ENCODE measurements at regions not wholly inside any gene's neighbourhood (a gene's known extent, or its start where the extent isn't known, plus 50 kb on each side); places are given as distances from the start of the nearest gene placed in this dataset.

DNA sequence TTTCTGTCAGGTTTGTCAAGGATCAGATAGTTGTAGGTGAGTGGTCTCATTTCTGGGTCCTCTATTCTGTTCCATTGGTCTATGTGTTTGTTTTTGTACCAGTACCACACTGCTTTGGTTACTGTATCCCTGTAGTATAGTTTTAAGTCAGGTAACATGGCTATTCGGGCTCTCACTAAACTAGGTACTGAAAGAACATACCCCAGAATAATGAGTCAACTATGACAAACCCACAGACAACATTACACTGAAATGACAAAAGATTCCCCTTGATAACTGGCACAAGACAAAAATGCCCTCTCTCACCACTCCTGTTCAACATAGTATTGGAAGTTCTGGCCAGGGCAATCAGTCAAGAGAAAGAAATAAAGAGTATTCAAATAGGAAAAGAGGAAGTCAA lies 535.3 kb upstream of the CYLC2 start:
- TF ChIP-seq, protein P1, sequence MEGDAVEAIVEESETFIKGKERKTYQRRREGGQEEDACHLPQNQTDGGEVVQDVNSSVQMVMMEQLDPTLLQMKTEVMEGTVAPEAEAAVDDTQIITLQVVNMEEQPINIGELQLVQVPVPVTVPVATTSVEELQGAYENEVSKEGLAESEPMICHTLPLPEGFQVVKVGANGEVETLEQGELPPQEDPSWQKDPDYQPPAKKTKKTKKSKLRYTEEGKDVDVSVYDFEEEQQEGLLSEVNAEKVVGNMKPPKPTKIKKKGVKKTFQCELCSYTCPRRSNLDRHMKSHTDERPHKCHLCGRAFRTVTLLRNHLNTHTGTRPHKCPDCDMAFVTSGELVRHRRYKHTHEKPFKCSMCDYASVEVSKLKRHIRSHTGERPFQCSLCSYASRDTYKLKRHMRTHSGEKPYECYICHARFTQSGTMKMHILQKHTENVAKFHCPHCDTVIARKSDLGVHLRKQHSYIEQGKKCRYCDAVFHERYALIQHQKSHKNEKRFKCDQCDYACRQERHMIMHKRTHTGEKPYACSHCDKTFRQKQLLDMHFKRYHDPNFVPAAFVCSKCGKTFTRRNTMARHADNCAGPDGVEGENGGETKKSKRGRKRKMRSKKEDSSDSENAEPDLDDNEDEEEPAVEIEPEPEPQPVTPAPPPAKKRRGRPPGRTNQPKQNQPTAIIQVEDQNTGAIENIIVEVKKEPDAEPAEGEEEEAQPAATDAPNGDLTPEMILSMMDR (IDR thresholded peaks at IDR 0.05; ENCODE audit: low read depth, low read length, missing input control), result no peak
- TF ChIP-seq, protein P2, sequence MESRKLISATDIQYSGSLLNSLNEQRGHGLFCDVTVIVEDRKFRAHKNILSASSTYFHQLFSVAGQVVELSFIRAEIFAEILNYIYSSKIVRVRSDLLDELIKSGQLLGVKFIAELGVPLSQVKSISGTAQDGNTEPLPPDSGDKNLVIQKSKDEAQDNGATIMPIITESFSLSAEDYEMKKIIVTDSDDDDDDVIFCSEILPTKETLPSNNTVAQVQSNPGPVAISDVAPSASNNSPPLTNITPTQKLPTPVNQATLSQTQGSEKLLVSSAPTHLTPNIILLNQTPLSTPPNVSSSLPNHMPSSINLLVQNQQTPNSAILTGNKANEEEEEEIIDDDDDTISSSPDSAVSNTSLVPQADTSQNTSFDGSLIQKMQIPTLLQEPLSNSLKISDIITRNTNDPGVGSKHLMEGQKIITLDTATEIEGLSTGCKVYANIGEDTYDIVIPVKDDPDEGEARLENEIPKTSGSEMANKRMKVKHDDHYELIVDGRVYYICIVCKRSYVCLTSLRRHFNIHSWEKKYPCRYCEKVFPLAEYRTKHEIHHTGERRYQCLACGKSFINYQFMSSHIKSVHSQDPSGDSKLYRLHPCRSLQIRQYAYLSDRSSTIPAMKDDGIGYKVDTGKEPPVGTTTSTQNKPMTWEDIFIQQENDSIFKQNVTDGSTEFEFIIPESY (IDR thresholded peaks at IDR 0.05), result no peak
- TF ChIP-seq, protein P3, sequence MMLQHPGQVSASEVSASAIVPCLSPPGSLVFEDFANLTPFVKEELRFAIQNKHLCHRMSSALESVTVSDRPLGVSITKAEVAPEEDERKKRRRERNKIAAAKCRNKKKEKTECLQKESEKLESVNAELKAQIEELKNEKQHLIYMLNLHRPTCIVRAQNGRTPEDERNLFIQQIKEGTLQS (IDR thresholded peaks at IDR 0.05), result no peak
- TF ChIP-seq HNF4A (conservative IDR thresholded peaks at IDR 0.05) (no peak), TAF1 (conservative IDR thresholded peaks at IDR 0.05) (no peak), GABPA (IDR thresholded peaks at IDR 0.05 in 1 of 2, conservative IDR thresholded peaks at IDR 0.05 in 1 of 2) (no peak), EGR1 (IDR thresholded peaks at IDR 0.05; ENCODE audit: low read depth in 2 of 2) (no peak), RAD21 (IDR thresholded peaks at IDR 0.05) (no peak), YY1 (IDR thresholded peaks at IDR 0.05) (no peak), HNF4G (IDR thresholded peaks at IDR 0.05) (no peak), FOXA1 (IDR thresholded peaks at IDR 0.05) (no peak), FOXA2 (IDR thresholded peaks at IDR 0.05) (no peak)
- TF ChIP-seq, protein P4, sequence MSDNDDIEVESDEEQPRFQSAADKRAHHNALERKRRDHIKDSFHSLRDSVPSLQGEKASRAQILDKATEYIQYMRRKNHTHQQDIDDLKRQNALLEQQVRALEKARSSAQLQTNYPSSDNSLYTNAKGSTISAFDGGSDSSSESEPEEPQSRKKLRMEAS (IDR thresholded peaks at IDR 0.05), result no peak
- TF ChIP-seq, protein P5, sequence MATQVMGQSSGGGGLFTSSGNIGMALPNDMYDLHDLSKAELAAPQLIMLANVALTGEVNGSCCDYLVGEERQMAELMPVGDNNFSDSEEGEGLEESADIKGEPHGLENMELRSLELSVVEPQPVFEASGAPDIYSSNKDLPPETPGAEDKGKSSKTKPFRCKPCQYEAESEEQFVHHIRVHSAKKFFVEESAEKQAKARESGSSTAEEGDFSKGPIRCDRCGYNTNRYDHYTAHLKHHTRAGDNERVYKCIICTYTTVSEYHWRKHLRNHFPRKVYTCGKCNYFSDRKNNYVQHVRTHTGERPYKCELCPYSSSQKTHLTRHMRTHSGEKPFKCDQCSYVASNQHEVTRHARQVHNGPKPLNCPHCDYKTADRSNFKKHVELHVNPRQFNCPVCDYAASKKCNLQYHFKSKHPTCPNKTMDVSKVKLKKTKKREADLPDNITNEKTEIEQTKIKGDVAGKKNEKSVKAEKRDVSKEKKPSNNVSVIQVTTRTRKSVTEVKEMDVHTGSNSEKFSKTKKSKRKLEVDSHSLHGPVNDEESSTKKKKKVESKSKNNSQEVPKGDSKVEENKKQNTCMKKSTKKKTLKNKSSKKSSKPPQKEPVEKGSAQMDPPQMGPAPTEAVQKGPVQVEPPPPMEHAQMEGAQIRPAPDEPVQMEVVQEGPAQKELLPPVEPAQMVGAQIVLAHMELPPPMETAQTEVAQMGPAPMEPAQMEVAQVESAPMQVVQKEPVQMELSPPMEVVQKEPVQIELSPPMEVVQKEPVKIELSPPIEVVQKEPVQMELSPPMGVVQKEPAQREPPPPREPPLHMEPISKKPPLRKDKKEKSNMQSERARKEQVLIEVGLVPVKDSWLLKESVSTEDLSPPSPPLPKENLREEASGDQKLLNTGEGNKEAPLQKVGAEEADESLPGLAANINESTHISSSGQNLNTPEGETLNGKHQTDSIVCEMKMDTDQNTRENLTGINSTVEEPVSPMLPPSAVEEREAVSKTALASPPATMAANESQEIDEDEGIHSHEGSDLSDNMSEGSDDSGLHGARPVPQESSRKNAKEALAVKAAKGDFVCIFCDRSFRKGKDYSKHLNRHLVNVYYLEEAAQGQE (IDR thresholded peaks at IDR 0.05), result no peak

All from liver (tissue), 3 donors.